A673 (cell line): ENCODE measurements at regions not wholly inside any gene's neighbourhood (a gene's known extent, or its start where the extent isn't known, plus 50 kb on each side); places are given as distances from the start of the nearest gene placed in this dataset.

Experiments
- BruUV-seq: library from RNA; stranded (reverse); fragments of 400-500 nt; replicated peaks from 2 replicates; lab custom pipeline; 2021; lab: Mats Ljungman, UMichigan
- CTCF ChIA-PET: fragments of 300-600 bp; sonication (Branson Sonifier 250); formaldehyde crosslinking; loops from one replicate; lab custom pipeline; 2022; ENCODE audit warnings: antibody characterized with exemption; lab: Charles Lee
- POLR2A ChIA-PET: fragments of 300-600 bp; sonication (Branson Sonifier 250); formaldehyde crosslinking; loops from one replicate; lab custom pipeline; 2022; ENCODE audit warnings: antibody characterized with exemption; ENCODE audit not compliant: low non-redundant PET; lab: Charles Lee
- DNase-seq: peaks from one replicate; pipeline ENCODE4 v3.0.0-alpha.2; 2015; ENCODE audit warnings: low spot score
- H3K27ac ChIP-seq: fragments of 200-600 bp; sonication (generic); 2 replicates; pipeline ENCODE4 v1.5.1; 2016; ENCODE audit warnings: mixed run types, low read depth, mild to moderate bottlenecking, mixed read lengths, antibody characterized with exemption, low read length; ENCODE audit not compliant: poor library complexity, severe bottlenecking
- H3K27me3 ChIP-seq: fragments of 200-600 bp; sonication (generic); replicated peaks from 2 replicates; pipeline ENCODE4 v1.6.1; 2017; ENCODE audit warnings: mixed run types, low read depth, mild to moderate bottlenecking, mixed read lengths, antibody characterized with exemption, low read length; ENCODE audit not compliant: insufficient read depth, poor library complexity
- H3K36me3 ChIP-seq: fragments of 200-600 bp; sonication (generic); 2 replicates; pipeline ENCODE4 v1.6.1; 2016; ENCODE audit warnings: mixed run types, mild to moderate bottlenecking, mixed read lengths, antibody characterized with exemption, low read length; ENCODE audit not compliant: insufficient read depth, poor library complexity, severe bottlenecking
- H3K4me1 ChIP-seq: fragments of 200-600 bp; sonication (generic); 2 replicates; pipeline ENCODE4 v1.6.1; 2017; ENCODE audit warnings: mixed run types, mild to moderate bottlenecking, mixed read lengths, antibody characterized with exemption, low read length; ENCODE audit not compliant: insufficient read depth, poor library complexity, severe bottlenecking
- H3K4me3 ChIP-seq: fragments of 200-600 bp; sonication (generic); 2 replicates; pipeline ENCODE4 v1.5.1; 2016; ENCODE audit warnings: low read depth, mixed run types, mild to moderate bottlenecking, mixed read lengths, low read length; ENCODE audit not compliant: poor library complexity, severe bottlenecking
- H3K9me3 ChIP-seq: fragments of 200-600 bp; sonication (generic); 2 replicates; pipeline ENCODE4 v1.6.1; 2016; ENCODE audit warnings: mixed run types, low read depth, mild to moderate bottlenecking, mixed read lengths, antibody characterized with exemption, low read length; ENCODE audit not compliant: poor library complexity, severe bottlenecking
- EZH2 ChIP-seq: fragments of 200-600 bp; sonication (generic); IDR thresholded peaks from 2 replicates; pipeline ENCODE4 v1.6.1; 2017; ENCODE audit warnings: borderline replicate concordance, low read depth, mild to moderate bottlenecking, mixed read lengths, antibody characterized with exemption, low read length; ENCODE audit not compliant: poor library complexity, severe bottlenecking
- intact Hi-C: fragments of 100-400 bp; cut with micrococcal nuclease; formaldehyde crosslinking; loops from one replicate; pipeline ENCODE4 v1.10.0; 2022; ENCODE audit not compliant: unreplicated experiment
- TF ChIP-seq, protein P1 (sequence below): fragments of 300-800, 200-600 bp; sonication (generic); conservative IDR thresholded peaks from 2 replicates; pipeline ENCODE4 v1.5.1; 2017; ENCODE audit warnings: low read depth, mild to moderate bottlenecking, antibody characterized with exemption, low read length, moderate library complexity, mixed read lengths

DNA sequence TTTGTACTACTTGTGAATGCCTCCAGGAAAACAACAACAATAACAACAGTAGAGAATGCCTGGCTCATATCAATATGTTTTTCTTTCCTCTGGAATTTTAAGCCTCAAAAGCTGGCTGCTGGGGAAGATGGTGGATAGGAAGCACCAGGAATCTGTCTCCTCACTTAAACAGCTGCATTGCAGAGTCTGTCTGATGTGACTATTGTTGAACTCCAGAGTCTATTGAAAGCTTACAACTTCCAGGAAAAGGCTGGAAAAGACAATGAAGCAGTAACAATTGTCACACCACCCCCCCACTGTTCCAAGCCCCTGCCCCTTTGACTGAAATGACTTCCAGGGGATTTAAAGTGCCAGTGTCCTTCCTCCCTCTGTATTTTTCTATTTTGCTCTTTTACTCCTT, 309.7 kb downstream of the BMP4 start:
- Histone ChIP-seq H3K4me1 (no peaks in the 10 kb centered on the region), H3K4me3 (no peak overlapping the region), H3K36me3 (no peaks in the 10 kb centered on the region), H3K9me3 (no peaks in the 10 kb centered on the region), H3K27ac (no peak overlapping the region), H3K27me3 (peaks cover 22% of the 10 kb centered on the region)
- no peak for DNase-seq
- ChIA-PET CTCF (no interaction called here), POLR2A (no interaction called here)
- no peak for TF ChIP-seq EZH2
- TF ChIP-seq, protein P1, sequence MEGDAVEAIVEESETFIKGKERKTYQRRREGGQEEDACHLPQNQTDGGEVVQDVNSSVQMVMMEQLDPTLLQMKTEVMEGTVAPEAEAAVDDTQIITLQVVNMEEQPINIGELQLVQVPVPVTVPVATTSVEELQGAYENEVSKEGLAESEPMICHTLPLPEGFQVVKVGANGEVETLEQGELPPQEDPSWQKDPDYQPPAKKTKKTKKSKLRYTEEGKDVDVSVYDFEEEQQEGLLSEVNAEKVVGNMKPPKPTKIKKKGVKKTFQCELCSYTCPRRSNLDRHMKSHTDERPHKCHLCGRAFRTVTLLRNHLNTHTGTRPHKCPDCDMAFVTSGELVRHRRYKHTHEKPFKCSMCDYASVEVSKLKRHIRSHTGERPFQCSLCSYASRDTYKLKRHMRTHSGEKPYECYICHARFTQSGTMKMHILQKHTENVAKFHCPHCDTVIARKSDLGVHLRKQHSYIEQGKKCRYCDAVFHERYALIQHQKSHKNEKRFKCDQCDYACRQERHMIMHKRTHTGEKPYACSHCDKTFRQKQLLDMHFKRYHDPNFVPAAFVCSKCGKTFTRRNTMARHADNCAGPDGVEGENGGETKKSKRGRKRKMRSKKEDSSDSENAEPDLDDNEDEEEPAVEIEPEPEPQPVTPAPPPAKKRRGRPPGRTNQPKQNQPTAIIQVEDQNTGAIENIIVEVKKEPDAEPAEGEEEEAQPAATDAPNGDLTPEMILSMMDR = no peak
- BruUV-seq = no TSS peak
- intact Hi-C loops = no loop called here

DNA sequence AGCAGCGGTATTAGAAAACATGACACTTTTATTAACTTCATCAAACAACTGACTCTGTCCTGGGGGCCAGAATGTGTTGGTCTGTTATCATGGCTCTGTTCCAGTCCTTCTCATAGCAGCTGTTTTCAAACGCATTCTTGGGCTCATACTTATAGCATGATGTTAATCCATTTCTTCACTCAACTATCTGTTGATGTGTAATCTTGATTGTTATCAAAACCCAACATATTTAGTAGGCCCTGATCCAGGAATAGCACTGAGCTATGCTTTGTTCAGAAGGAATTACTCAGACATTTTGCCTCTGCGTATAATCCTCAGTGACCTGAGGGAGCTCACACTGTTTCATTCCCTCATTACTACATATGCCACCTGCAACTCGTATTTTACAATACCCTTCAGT, 315.9 kb downstream of the BMP4 start:
- no peak overlapping the region for H3K27ac ChIP-seq
- no peaks in the 10 kb centered on the region for H3K4me1 ChIP-seq
- no TSS peak for BruUV-seq
- intact Hi-C loops = no loop called here
- no peak for DNase-seq
- TF ChIP-seq, protein P1 = no peak
- TF ChIP-seq EZH2 = no peak
- peaks cover 18% of the 10 kb centered on the region for H3K27me3 ChIP-seq
- no peaks in the 10 kb centered on the region for H3K36me3 ChIP-seq
- POLR2A ChIA-PET = no interaction called here
- CTCF ChIA-PET = no interaction called here
- H3K9me3 ChIP-seq = no peaks in the 10 kb centered on the region
- H3K4me3 ChIP-seq = no peak overlapping the region

DNA sequence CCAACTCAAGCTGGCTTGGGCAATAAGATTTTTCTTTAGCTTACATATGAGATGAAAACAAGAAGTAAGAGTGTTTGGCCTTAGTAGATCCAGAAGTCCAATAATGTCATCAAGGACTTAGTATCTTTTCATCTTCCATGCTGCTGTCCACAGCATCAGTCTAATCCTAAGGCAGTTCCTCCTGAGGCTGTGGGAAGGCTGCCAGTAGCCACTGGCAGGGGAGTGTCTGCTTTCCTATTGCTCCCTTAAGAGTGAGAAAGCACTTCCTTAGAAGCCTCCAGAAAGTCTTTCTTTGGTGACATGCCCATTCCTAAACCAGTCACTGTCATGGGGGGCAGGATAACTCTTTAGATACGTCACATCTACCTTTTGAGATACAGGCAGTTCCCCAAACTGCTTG, 317.7 kb downstream of the BMP4 start:
- intact Hi-C loops = no loop called here
- no peak for TF ChIP-seq EZH2
- TF ChIP-seq, protein P1 = no peak
- H3K9me3 ChIP-seq = no peaks in the 10 kb centered on the region
- no peaks in the 10 kb centered on the region for H3K4me1 ChIP-seq
- H3K27me3 ChIP-seq = peaks cover 12% of the 10 kb centered on the region
- no peak for DNase-seq
- POLR2A ChIA-PET = no interaction called here
- CTCF ChIA-PET = no interaction called here
- H3K36me3 ChIP-seq = no peaks in the 10 kb centered on the region
- no TSS peak for BruUV-seq
- no peak overlapping the region for H3K4me3 ChIP-seq
- no peak overlapping the region for H3K27ac ChIP-seq
